Gastrocnemius medialis (tissue), 4 donors: ENCODE measurements at regions not wholly inside any gene's neighbourhood (a gene's known extent, or its start where the extent isn't known, plus 50 kb on each side); places are given as distances from the start of the nearest gene placed in this dataset.
"Not testable (repeated sequence)": the region's sequence is repeated elsewhere in the genome, so short reads cannot be mapped to it uniquely, and the experiment has no call there.

Experiments
- ATAC-seq, 2 donors: fragments of 150-250 bp; one replicate each; pipeline ENCODE4 v1.9.1; 2016
- DNase-seq, 2 donors: peaks; one replicate each; pipeline ENCODE4 v3.0.0-alpha.2; 2019
- H3K27ac ChIP-seq, 4 donors: fragments of 200-600 bp; sonication (generic); 1 replicate in 1 of 4; 2 replicates in 3 of 4; pipeline ENCODE4 v1.5.1; 2016 to 2018; ENCODE audit warnings: mild to moderate bottlenecking in 2 of 4, moderate library complexity in 1 of 4
- H3K27me3 ChIP-seq, 3 donors: fragments of 200-600 bp; sonication (generic) in 2 of 3; 1 replicate in 1 of 3; 2 replicates in 2 of 3; pipeline versions ENCODE4 v1.5.1 to v1.6.0; 2016 to 2019; ENCODE audit warnings: mild to moderate bottlenecking in 1 of 3, moderate library complexity in 1 of 3
- H3K36me3 ChIP-seq, 2 donors: fragments of 200-600 bp; sonication (generic) in 1 of 2; one replicate each; pipeline ENCODE4 v1.5.1; 2017 to 2018
- H3K4me1 ChIP-seq, 2 donors: fragments of 200-600 bp; sonication (generic) in 1 of 2; one replicate each; pipeline ENCODE4 v1.5.1; 2016 to 2017; ENCODE audit warnings: mild to moderate bottlenecking in 2 of 2
- H3K4me3 ChIP-seq, 4 donors: fragments of 200-600 bp; sonication (generic) in 3 of 4; 1 replicate in 1 of 4; 2 replicates in 3 of 4; pipeline ENCODE4 v1.5.1; 2016 to 2019; ENCODE audit warnings: mild to moderate bottlenecking in 2 of 4
- H3K9me3 ChIP-seq, 3 donors: fragments of 200-600 bp; sonication (generic) in 2 of 3; 1 replicate in 1 of 3; 2 replicates in 2 of 3; pipeline ENCODE4 v1.5.1; 2016 to 2019
- POLR2A ChIP-seq, 2 donors: fragments of 450-650 bp; IDR thresholded peaks; one replicate each; pipeline ENCODE4 v1.6.1; 2017; ENCODE audit warnings: antibody characterized with exemption in 2 of 2, mild to moderate bottlenecking in 2 of 2, moderate library complexity in 2 of 2
- in situ Hi-C, 4 donors: fragments of 200-750 bp; cut with MboI; loops; one replicate each; pipeline versions ENCODE4 v1.15.0 to v1.8.0; 2017; ENCODE audit warnings: low sequenced_read_pairs in 4 of 4
- intact Hi-C: fragments of 100-400 bp; cut with DNase I; formaldehyde crosslinking; loops from one replicate; pipeline ENCODE4 v1.15.1; 2023; ENCODE audit warnings: low total_unique reads
- TF ChIP-seq, protein P1 (sequence below), 5 experiments: fragments of 450-650 bp in 3 of 5; fragments of 200-600 bp in 2 of 5; sonication (generic) in 2 of 5; IDR thresholded peaks in 4 of 5; conservative IDR thresholded peaks in 1 of 5; 1 replicate in 4 of 5; 2 replicates in 1 of 5; pipeline ENCODE4 v1.5.1; 2016 to 2019; ENCODE audit warnings: antibody characterized with exemption in 5 of 5, mild to moderate bottlenecking in 3 of 5, moderate library complexity in 3 of 5

- ATAC-seq: no peak
- Histone ChIP-seq H3K4me1 (no peaks in the 10 kb centered on the region), H3K27ac (no peak overlapping the region), H3K4me3 (no peak overlapping the region), H3K27me3 (no peaks in the 10 kb centered on the region), H3K36me3 (no peaks in the 10 kb centered on the region), H3K9me3 (no peaks in the 10 kb centered on the region)
- DNase-seq: no peak
- intact Hi-C loops (no loop called here), in situ Hi-C loops (no loop called here)
- TF ChIP-seq POLR2A (IDR thresholded peaks at IDR 0.05): no peak
- TF ChIP-seq, protein P1, sequence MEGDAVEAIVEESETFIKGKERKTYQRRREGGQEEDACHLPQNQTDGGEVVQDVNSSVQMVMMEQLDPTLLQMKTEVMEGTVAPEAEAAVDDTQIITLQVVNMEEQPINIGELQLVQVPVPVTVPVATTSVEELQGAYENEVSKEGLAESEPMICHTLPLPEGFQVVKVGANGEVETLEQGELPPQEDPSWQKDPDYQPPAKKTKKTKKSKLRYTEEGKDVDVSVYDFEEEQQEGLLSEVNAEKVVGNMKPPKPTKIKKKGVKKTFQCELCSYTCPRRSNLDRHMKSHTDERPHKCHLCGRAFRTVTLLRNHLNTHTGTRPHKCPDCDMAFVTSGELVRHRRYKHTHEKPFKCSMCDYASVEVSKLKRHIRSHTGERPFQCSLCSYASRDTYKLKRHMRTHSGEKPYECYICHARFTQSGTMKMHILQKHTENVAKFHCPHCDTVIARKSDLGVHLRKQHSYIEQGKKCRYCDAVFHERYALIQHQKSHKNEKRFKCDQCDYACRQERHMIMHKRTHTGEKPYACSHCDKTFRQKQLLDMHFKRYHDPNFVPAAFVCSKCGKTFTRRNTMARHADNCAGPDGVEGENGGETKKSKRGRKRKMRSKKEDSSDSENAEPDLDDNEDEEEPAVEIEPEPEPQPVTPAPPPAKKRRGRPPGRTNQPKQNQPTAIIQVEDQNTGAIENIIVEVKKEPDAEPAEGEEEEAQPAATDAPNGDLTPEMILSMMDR (IDR thresholded peaks at IDR 0.05 in 4 of 5, conservative IDR thresholded peaks at IDR 0.05 in 1 of 5): no peak
These were observed 117.9 kb upstream of the GRIA1 start for GRCh38 chr5:153372425-153373129.

GRCh38 chr5:153373130-153373498 lies 117.4 kb upstream of the GRIA1 start:
- Histone ChIP-seq H3K4me3 (no peak overlapping the region), H3K27me3 (no peaks in the 10 kb centered on the region)
- intact Hi-C loops: no loop called here

DNA sequence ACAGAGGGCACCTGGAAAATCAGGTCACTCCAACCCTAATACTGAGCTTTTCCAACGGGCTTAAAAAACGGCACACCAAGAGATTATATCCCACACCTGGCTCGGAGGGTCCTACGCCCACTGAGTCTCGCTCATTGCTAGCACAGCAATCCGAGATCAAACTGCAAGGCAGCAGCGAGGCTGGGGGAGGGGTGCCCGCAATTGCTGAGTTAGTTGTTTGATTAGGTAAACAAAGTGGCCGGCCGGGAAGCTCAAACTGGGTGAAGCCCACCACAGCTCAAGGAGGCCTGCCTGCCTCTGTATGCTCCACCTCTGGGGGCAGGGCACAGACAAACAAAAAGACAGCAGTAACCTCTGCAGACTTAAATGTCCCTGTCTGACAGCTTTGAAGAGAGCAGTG lies 108.8 kb upstream of the GRIA1 start:
- H3K4me3 ChIP-seq, ATAC-seq, H3K27ac ChIP-seq, in situ Hi-C loops, H3K36me3 ChIP-seq, intact Hi-C loops, DNase-seq, H3K4me1 ChIP-seq, H3K9me3 ChIP-seq, H3K27me3 ChIP-seq: not testable (repeated sequence)

More at GRCh38 chr5:153373130-153373498, 117.4 kb upstream of the GRIA1 start:
- no peak for TF ChIP-seq POLR2A (IDR thresholded peaks at IDR 0.05)
- TF ChIP-seq, protein P1 (IDR thresholded peaks at IDR 0.05 in 4 of 5, conservative IDR thresholded peaks at IDR 0.05 in 1 of 5): no peak
- Histone ChIP-seq H3K4me1 (no peaks in the 10 kb centered on the region), H3K9me3 (no peaks in the 10 kb centered on the region), H3K27ac (no peak overlapping the region), H3K36me3 (no peaks in the 10 kb centered on the region)
- in situ Hi-C loops: no loop called here
- DNase-seq (no peak), ATAC-seq (no peak)

DNA sequence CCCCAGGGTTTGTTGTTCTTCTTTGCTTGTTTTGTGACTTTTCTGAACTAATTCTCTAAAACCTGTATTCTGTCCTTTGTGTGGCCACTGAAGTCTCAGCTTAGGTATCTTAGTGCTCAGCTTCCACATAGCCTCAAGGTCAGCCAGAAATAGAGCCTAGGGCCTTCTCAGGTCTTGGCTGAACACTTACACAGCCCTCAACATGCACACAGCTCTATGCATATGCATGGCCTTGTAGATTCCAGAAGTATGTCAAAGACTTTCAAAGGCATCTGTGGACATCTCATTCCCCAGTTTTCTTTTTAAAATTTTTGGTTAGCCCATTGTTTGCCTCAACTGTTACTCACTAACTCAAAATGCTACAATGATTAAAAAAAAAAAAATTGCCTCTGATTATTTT lies 99.9 kb upstream of the GRIA1 start:
- Histone ChIP-seq H3K4me1 (no peaks in the 10 kb centered on the region), H3K4me3 (no peak overlapping the region), H3K27me3 (no peaks in the 10 kb centered on the region), H3K36me3 (no peaks in the 10 kb centered on the region), H3K27ac (no peak overlapping the region), H3K9me3 (no peaks in the 10 kb centered on the region)
- ATAC-seq (no peak), DNase-seq (no peak)
- intact Hi-C loops (no loop called here), in situ Hi-C loops (no loop called here)
- TF ChIP-seq, protein P1 (IDR thresholded peaks at IDR 0.05 in 4 of 5, conservative IDR thresholded peaks at IDR 0.05 in 1 of 5): no peak
- no peak for TF ChIP-seq POLR2A (IDR thresholded peaks at IDR 0.05)

DNA sequence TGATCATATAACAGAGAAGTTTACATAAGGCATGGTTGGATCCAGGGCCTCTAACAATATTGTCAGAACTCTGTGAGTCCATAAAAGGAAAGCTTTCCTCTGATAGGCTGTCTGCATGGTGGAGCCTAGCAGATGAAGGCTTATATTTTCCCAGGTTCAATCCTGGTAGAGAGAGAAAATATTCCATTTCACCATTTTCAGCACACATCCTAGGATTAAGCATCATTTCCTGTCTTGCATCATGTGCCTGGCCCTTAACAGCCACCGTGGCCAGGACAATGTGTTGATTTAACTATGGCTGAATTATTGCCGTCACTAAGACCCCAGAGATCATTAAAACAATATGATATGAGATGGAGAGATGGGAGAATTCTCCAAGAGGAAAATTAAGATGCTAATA lies 90.9 kb upstream of the GRIA1 start:
- intact Hi-C loops: no loop called here
- no peak overlapping the region for H3K4me3 ChIP-seq
- no peaks in the 10 kb centered on the region for H3K36me3 ChIP-seq
- ATAC-seq (no peak), DNase-seq (no peak)
- H3K27me3 ChIP-seq: no peaks in the 10 kb centered on the region
- in situ Hi-C loops: no loop called here
- TF ChIP-seq, protein P1 (IDR thresholded peaks at IDR 0.05 in 4 of 5, conservative IDR thresholded peaks at IDR 0.05 in 1 of 5): no peak
- TF ChIP-seq POLR2A (IDR thresholded peaks at IDR 0.05): no peak
- H3K4me1 ChIP-seq: no peaks in the 10 kb centered on the region
- H3K9me3 ChIP-seq: no peaks in the 10 kb centered on the region
- no peak overlapping the region for H3K27ac ChIP-seq
